ENCODE measurements at regions not wholly inside any gene's neighbourhood (a gene's known extent, or its start where the extent isn't known, plus 50 kb on each side); places are given as distances from the start of the nearest gene placed in this dataset.
"Not testable (repeated sequence)": the region's sequence is repeated elsewhere in the genome, so short reads cannot be mapped to it uniquely, and the experiment has no call there.

DNA sequence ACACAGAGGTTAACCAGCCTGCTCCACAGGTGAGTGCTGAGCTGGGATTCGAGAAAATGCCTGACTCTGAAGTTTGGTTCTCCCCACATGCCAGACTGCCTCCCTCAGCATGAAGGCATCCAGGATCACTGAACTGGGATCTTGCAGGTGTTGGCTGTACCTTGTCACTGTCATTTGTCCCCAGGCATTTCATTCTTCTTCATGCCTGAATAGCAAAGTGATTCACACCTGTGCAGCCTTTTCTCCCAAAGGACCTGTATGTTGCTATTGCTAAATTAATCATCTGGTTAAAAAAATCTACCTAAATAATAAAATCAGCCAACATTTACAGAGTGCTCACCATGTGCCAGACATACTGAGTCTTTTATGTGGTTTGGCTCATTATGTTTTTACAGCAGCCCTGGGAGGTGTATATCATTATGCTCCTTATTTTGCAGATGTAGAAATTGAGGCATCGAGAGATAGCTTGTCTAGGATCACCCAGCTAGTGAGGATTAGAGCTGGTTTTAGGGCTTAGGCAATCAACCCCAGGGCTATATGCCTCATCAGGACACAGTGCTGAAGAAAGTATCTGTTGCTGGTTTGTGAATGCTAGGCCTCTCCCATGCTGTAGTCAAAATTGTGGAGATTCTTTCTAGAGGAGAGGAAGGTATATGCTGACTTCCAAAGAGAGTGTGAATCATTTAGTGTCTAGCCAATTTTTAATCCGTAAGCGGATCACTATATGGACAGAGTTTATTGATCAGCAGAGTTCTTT lies 204.4 kb downstream of the HIPK3 start:
- DNase-seq, result no peak

DNA sequence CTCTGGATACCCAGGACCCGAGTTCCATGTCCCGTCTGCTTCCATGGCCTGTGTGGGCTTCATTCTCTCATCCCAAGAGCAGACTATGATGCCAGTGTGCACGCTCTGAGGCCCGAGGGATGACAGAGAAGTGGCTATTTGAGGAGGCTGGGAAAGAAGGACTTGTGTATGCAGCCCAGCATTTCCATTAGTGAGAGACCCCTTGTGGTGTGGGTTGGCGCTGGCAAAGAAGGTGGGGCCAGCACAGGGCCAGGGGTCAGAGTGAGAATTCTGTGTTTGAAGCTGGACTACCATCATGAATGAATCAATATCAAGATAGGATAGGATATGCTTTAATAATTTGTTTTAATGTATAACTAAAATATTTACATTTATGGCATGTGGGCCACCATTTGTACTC lies 200.8 kb downstream of the HIPK3 start:
- DNase-seq, result no peak

DNA sequence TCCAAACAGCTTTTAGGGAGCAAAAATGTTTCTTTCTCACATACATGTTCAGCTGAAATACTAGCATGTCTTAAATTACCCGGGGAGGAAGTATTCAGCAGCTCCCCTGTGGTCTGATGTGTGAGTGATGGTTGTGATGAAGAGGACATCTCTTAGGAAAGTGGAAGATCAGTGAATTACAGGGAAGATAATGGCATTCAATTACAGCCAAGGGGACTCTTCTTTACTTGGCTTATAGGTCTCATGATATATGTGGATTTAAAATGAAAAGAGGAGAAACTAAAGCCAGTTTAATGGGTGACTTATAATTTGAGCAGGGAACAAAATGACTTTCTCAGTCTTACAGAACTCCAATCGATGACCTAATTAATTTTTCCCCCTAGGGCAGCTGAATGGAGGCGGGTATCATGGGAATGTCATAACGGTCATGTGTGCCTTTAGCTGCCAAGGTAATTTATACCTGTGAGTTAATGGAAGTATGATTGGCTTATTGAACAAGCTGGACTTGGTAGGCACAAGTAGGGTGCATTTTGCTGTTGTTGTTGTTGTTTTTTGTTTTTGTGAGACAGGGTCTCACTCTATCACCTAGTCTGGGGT lies 198.8 kb downstream of the HIPK3 start:
- no peak for DNase-seq

DNA sequence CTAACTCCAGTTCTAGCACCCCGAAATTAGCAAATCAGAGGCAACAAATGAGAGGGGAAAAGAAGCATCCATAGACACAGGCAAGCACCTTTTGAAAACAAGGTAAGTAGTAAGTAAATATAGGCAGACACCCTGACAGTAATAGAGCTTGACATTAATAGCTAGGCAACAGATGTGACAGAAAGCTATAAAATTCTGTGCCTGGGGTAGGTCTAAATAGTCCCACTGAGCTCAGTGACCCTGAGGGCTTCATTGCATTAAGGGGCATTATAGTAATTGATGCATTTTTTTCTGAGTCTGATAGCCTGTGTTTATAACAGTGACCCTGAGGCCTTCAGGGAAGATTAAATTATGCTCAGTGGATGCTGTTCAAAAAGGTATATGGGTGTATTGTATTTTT lies 197.1 kb downstream of the HIPK3 start:
- no peak for DNase-seq

DNA sequence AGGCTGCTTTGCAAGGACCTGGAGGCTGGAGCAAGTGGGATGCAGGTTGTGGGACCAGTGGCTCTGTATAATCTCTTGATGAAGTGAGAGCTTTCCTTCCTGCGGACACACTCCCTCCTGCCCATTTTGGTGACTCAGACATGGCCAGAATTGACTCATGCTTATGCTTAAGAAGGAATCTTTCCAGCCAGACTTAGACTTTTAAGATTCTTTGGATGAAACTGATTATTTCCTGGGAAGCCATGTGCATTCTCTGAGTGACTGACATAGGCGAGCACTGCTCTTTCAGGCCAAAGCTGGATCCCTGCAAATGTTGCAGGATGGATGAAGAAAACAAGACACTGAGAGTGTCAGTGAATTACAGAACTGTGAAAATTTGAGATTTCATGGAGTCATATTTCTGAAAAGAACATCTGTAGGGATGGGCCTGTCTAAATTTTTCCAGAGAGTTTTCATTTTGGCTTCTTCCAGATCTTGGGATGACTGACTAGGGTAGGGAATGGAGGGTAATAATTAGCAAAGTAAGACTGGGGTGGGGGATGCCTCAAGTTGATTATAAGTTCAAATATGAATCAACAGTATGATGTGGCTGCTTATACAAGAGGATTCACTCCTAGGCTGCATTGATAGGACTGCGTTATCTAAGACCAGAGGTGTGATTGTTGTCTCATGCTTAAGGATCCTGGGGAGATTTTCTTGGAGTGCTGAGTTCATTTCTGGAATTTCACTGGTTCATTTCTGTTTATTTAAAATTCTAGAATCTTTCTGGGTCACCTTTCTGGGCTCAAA lies 195.8 kb downstream of the HIPK3 start:
- DNase-seq, result peak; percentile 93

DNA sequence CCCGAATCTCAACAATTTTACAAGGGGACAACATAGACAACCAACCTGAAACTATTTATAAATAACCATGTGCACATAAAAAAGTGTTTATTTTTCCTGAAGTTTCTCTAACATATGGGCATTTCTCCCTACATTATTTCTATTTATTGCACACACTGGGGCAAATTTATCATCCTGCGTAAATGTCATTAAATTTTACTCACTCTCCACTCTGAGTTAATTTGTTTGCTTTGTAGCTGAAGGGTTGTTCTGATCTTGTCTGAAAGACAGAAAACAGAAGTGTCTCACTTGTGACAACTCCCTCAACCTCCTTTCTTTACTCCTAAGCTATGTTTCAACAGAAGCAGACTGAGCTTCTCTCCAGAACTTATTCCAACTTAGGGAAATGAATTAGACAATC lies 194.2 kb downstream of the HIPK3 start:
- DNase-seq, result no peak

DNA sequence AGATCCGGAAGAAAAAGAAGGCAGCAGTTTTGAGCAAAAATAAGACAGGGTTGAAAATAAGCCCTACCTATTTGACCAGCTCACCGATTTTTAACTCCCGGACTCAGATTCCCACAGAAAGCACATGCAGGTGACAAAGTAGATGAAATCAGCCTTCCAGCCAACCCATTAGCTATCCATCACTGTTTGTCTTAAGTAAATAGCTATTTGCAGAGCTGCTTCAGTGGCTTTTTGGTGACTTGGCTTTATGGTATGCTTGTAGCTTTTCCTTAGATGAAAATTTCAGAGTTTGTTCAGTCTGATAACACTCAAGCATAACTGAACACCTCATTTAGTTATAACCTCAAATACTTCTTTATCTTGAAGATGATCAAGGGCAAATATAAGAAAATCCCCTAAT lies 192.6 kb downstream of the HIPK3 start:
- peak; percentile 59 for DNase-seq

DNA sequence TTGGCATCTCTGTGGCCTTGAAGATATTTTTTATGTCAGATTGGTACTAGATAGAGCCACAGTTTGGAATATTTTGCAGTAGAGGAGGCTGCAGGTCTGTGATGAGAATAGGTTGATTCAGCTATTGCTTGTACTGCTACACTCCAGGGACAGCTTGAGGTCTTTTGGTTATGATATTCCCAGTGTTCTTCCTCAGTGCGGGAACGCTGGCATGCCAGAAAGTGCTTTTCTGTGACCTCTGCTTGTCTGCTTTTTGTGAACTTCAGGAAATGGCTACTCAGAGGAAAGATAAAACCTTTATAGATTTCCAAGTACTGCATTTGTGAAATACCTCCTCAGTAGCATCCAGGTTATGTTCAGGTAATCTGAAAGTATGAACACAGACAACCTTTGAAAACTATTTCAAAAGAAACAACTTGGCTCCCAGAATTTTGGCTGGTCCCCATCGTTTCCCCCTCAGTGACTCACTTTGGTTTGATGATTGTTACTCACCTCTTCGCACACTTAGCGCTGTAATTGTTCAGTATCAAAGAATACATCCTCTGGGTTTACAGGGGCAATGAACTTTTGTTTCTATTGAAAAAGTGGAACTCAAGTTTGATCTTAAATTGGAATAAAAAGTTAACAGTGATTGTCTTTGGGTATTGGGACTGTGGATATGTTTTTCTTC lies 191.4 kb downstream of the HIPK3 start:
- peak; percentile 38 for DNase-seq

DNA sequence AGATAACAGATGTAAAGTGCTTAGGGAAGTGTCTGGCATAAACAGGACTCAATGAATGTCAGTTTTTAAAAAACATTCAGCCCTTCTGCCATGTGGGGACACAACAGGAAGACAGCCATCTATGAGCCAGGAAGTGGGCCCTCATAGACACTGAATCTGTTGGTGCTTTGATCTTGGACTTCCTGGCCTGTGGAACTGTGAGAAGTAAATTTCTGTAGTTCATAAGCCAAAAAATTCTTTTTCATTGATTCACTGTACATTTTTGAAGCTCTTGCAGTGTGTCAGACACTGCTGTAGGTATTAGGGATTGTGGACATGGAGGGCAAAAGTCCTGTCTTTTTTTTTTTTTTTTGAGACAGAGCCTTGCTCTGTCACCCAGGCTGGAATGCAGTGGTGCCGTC lies 188.6 kb downstream of the HIPK3 start:
- DNase-seq, result peak; percentile 88

DNA sequence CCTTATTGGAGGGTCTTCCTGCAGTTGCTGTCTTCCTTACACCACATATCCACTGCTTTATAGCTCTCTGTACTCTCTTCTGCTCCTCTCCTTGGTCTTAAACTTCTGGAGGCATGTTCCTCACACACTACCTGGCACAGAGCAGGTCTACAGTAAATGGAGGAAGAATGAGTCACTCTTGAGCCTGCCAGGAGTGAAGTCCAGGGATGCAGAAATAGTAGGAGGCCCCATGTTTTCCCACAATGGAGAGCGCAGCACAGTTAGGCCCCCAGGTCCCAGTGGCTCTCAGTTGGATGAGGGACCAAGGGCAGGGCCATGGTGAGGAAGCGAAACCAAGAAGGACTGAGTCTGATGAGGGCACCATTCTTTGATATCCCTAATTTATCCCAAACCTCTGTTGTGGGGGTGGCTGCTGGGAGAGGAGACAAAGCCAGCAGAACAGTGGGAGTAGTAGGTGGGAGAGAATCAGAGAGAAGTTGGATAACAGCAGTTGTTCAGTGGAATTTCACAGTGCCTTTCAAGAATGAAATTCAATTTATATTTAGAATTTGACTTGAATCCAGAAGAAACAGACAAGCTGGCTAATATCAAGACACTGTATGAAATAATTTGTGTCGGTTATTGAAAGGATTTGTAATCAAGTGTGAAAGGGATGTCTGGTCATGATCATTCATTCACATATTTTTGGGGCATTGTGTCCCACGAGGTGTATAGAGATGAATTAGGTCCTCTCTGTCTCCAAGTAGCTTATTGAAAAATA lies 187.8 kb downstream of the HIPK3 start:
- DNase-seq, result peak; percentile 17

DNA sequence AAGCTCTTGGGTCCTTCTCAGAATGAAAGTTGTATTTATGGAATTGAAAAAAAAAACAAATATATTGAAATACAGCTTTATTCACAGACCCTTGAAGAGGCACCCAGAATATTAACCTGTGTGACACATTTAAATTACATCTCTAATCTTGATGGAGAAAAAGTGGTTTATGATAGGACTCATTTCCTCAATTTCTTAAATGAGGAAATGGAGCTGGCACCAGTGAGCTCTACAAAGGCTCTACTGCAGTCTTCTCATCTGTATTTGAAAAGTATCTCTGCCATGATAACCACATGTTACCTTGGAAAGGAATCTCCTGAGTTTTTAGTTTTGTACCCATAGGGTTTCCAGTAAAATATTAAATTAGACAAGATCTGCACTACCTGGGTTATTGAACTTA lies 186.5 kb downstream of the HIPK3 start:
- DNase-seq, result no peak

DNA sequence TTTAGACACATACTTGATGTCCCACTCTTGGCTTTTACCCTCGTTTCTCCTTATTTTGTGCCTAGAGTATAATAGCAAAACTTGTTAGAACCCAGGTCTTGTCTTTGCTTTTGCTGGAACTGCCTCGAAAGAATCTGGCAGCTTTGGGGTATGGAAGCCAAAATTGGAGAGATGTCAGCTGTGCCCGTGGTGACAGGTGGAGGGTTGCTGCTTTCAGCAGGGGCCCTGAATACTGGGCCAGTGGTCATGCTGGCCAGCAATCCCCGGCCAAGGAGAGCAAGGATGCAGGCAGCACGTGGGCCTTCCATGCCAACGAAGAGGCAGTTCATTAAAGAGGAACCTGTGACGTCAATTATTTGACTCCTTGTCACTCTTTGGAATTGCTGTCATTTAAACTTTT lies 181.1 kb downstream of the HIPK3 start:
- DNase-seq, result no peak

DNA sequence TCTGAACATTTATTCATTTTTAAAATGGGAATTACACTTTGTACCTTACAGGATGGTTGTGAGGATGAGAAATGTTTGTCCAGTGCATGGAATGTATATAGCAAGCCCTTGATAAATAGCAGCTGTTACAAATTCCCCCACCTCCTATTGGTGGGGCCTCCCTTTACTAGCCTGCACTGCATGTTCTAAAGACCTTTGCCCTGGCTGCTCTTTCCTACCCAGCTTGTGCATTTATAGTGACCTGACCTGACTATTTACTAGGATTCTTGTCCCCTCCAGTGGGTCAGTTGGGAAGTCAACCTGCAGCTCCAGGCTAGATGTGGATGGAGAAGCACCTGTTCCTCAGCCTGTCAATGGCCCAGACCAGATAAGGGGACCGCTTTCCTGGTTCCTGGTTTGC lies 180.3 kb downstream of the HIPK3 start:
- DNase-seq, result no peak

DNA sequence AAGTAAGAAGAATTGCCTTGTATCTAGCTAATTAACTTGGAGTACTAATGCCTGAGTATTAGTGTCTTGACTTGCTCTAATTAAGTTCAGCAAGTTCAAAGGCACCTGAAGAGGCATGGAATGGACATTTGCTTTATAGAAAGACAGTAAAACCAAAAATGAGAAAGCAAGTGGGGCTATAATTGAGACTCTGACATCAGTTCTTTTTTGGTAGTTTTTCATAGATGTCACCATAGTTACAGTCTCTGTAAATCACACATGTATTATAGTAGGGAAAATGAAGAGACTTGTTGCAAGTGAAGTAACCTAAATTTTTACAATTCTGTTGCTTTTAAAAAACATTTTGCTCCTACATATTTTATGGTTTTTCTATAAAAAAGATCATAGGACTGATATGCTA lies 178.0 kb downstream of the HIPK3 start:
- no peak for DNase-seq

DNA sequence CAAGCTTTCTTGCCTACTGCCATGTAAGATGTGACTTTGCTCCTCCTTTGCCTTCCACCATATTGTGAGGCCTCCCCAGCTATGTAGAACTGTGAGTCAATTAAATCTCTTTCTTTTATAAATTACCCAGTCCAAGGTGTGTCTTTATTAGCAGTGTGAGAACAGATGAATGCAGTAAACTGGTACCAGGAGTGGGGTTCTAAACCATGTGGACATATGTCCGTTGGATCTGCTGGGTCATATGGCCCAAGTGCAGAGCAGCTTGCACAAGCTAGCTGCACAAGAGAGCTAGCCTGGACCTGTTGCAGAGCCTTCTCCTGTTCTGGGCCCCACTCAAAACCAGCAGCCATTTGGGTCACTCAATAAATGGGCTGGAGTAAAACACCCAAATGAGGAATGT lies 177.1 kb downstream of the HIPK3 start:
- no peak for DNase-seq

DNA sequence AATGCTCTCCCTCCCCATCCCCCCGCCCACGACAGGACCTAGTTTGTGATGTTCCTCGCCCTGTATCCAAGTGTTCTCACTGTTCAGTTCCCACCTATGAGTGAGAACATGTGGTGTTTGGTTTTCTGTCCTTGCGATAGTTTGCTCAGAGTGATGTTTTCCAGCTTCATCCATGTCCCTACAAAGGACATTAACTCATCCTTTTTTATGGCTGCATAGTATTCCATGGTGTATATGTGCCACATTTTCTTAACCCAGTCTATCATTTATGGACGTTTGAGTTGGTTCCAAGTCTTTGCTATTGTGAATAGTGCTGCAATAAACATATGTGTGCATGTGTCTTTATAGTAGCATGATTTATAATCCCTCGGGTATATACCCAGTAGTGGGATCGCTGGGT lies 171.3 kb downstream of the HIPK3 start:
- DNase-seq, result not testable (repeated sequence)

DNA sequence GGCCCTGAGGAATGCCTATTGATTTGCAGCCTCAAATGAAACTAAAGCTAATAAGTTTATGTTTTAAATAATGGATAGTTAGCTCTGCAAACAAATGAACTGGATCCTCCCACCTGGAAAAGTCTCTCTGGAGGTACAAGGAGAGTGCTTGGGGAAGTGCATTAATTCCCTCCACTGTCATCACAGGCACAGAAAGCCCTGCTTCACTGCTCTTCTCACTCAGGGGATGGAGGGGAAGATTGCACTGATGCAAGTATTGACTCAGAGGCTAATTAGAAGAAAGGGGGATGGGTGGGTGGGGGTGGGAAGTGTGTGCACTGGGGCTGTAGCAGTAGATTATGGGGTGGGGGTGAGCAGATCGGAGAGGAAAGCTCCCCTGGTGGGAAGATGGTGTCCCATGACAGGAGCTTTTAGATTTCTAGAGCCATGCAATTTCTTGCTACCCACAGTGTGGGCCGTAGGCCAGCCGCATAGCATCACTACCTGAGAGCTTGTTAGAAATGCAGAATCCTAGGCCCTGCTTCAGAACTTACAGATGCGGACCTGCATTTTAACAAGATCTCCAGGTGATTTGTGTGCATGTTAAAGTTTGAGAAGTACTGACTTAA lies 163.9 kb downstream of the HIPK3 start:
- no peak for DNase-seq

DNA sequence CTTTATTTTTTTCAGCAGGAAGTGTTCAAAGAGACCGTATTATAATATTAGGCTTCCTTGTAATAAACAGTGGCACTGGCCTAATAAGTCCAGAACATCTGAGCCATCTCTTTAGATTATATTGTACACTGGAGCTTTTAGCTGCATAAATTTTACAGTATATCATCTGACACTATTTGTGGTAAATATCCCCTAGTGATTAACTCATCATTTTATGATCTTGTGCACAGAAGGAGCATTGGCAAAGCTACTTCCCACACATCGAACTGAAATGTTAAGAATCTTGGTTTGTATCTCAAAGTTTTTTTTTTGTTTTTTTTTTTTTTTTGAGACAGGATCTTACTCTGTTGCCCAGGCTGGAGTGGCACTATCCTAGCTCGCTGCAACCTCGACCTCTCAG lies 162.7 kb downstream of the HIPK3 start:
- DNase-seq, result peak; percentile 45

DNA sequence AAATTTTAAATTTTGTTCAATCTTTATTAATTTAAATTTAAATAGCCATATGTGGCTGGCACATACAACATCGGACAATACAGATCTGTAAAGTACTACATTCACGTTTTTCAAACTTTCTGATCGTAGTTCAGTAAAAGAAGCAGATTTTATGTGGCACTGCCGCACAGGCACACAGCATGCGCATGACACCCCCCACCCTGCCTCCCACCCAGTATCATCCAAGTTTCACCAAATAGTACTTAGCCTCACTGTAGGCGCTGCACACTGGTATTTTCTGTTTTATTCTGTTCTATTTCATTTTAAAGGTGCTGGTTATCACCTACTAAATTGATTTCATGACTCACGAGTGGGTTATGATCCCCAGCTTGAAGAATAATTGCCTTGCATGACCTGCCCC lies 159.9 kb downstream of the HIPK3 start:
- no peak for DNase-seq

DNA sequence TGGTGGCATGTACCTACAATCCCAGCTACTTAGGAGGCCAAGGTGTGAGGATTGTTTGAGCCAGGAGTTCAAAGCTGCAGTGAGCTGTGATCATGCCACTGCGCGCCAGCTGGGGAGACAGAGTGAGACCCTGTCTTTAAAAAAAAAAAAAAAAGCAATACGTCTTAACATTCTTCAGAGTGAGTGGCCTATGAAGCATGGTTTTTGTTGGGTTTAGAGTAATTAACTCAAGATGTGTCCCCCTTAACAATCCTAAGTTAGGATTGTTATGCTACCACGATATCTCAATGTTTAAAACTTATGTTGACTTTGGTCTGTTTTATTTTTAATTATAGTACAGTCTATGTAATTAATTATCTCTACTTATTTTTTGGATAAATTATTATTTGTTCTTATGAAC lies 156.1 kb downstream of the HIPK3 start:
- peak; percentile 79 for DNase-seq

DNA sequence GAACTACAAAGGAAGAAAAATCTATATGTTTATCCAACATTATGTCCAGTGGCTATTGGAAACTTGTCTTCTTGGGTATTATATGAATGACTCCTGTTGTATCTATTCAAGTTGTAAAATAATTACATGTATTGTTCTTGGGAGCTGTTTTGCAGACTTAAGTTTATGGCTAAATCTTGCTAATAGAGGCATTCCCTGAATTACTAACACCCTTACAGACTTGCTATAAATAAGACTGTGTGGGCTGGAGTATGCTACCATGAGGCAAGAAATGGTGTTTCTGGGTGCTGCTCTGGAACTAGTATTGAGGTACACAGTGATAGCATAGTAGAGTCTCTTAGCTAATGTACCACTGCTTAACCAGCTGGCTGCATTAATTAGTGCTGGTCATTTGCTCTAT lies 155.1 kb downstream of the HIPK3 start:
- DNase-seq, result peak; percentile 7

DNA sequence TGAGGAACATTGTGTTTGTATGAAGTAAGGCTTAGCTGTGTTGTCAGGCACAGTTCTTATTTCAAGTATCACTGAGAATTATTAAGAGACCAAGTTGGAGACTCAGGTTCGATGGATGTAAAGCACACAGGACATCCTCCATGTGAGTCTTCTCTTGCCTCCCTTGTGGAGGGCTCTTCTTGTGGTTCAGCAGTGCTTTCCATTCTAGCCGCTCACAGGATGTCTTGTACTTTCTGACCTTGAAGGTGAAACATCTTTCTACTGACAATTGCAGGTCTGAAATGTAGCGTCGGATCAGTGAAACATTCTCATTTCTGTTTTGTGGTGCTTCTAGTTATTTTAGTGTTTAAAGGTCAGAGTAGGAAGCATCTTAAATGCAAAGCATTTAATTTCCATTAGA lies 154.6 kb downstream of the HIPK3 start:
- no peak for DNase-seq

Measured in fibroblast of skin of abdomen (primary cell).